ENCODE measurements at regions not wholly inside any gene's neighbourhood (a gene's known extent, or its start where the extent isn't known, plus 50 kb on each side); places are given as distances from the start of the nearest gene placed in this dataset.

DNA sequence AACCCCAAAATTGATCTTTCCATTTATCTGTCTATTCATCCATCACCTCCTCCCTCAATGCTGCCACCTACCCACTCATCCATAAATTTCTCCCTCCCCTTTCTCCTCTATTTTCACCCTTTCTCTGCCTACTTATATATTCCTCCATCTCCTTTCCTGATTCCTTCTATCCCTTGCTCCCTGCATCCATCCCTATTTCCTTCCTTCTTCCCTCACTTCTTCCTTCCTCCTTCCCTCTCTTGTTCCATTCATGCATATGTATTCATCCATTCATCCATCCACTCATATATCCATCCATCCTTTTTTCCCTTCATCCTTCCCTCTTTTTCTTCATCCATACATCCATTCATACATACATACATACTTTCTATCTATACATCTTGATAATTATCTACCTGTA lies 76.3 kb upstream of the GGTLC1 start:
- H3K27me3 ChIP-seq (ENCODE audit: insufficient read depth, low read depth): no peaks in the 10 kb centered on the region
- H3K27ac ChIP-seq: no peak overlapping the region
- POLR2A ChIA-PET (ENCODE audit: unreplicated experiment): no interaction called here
- H3K36me3 ChIP-seq (ENCODE audit: low read depth): no peaks in the 10 kb centered on the region
- peaks cover 4% of the 10 kb centered on the region; the same call in 1 of the 2 replicates for H3K9me3 ChIP-seq (ENCODE audit: insufficient read depth, low read depth)
- no peaks in the 10 kb centered on the region for H3K4me1 ChIP-seq (replicated peaks; ENCODE audit: insufficient read depth)
- H3K4me2 ChIP-seq: no peak overlapping the region
- no peak overlapping the region for H3K4me3 ChIP-seq
- H4K20me1 ChIP-seq (ENCODE audit: insufficient read depth): no peaks in the 10 kb centered on the region
- CTCF ChIA-PET: no interaction called here
- no TSS peak for BruUV-seq (replicated peaks)
- TF ChIP-seq, protein P1, sequence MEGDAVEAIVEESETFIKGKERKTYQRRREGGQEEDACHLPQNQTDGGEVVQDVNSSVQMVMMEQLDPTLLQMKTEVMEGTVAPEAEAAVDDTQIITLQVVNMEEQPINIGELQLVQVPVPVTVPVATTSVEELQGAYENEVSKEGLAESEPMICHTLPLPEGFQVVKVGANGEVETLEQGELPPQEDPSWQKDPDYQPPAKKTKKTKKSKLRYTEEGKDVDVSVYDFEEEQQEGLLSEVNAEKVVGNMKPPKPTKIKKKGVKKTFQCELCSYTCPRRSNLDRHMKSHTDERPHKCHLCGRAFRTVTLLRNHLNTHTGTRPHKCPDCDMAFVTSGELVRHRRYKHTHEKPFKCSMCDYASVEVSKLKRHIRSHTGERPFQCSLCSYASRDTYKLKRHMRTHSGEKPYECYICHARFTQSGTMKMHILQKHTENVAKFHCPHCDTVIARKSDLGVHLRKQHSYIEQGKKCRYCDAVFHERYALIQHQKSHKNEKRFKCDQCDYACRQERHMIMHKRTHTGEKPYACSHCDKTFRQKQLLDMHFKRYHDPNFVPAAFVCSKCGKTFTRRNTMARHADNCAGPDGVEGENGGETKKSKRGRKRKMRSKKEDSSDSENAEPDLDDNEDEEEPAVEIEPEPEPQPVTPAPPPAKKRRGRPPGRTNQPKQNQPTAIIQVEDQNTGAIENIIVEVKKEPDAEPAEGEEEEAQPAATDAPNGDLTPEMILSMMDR (conservative IDR thresholded peaks at IDR 0.05): no peak
- no peak for TF ChIP-seq EZH2 (IDR thresholded peaks at IDR 0.05; ENCODE audit: low read depth)
- no peaks in the 10 kb centered on the region for H3F3A ChIP-seq (ENCODE audit: insufficient read depth, low read depth)
- intact Hi-C loops (cut with micrococcal nuclease; ENCODE audit: unreplicated experiment): no loop called here
- DNase-seq: no peak
- H3K79me2 ChIP-seq (ENCODE audit: low read depth): no peaks in the 10 kb centered on the region
- no peak overlapping the region for H2AFZ ChIP-seq
- no peaks in the 10 kb centered on the region for H3K9me2 ChIP-seq (ENCODE audit: insufficient read depth)

DNA sequence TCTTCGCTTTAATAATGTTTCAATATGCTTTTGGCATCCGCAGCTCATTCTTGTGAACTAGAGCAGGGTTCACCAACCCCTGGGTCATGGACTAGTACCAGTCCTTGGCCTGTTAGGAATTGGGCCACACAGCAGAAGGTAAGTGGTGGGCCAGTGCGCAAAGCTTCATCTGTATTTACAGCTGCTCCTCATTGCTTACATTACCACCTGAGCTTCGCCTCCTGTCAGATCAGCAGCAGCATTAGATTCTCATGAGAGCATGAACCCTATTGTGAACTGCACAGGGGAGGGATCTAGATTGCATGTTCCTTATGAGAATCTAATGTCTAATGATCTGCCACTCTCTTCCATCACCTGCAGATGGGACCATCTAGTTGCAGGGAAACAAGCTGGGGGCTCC lies 75.5 kb upstream of the GGTLC1 start:
- no peak overlapping the region for H3K4me2 ChIP-seq
- no peaks in the 10 kb centered on the region for H3K9me3 ChIP-seq (ENCODE audit: insufficient read depth, low read depth)
- H3K27me3 ChIP-seq (ENCODE audit: insufficient read depth, low read depth): no peaks in the 10 kb centered on the region
- H3F3A ChIP-seq (ENCODE audit: insufficient read depth, low read depth): no peaks in the 10 kb centered on the region
- no peaks in the 10 kb centered on the region for H3K9me2 ChIP-seq (ENCODE audit: insufficient read depth)
- H3K4me1 ChIP-seq (replicated peaks; ENCODE audit: insufficient read depth): no peaks in the 10 kb centered on the region
- intact Hi-C loops (cut with micrococcal nuclease; ENCODE audit: unreplicated experiment): no loop called here
- H4K20me1 ChIP-seq (ENCODE audit: insufficient read depth): no peaks in the 10 kb centered on the region
- H3K27ac ChIP-seq: no peak overlapping the region
- ChIA-PET CTCF (interaction anchor here (0.6 kb wide), 1 partner anchor 1338 kb away, joined by 6 read pairs; no protein-coding TSS in a partner anchor), POLR2A (ENCODE audit: unreplicated experiment) (interaction anchor here (0.7 kb wide), 1 partner anchor 559 kb away, joined by 5 read pairs; no protein-coding TSS in a partner anchor)
- no peaks in the 10 kb centered on the region for H3K36me3 ChIP-seq (ENCODE audit: low read depth)
- BruUV-seq (replicated peaks): no TSS peak
- H3K79me2 ChIP-seq (ENCODE audit: low read depth): no peaks in the 10 kb centered on the region
- no peak for DNase-seq
- H3K4me3 ChIP-seq: no peak overlapping the region
- H2AFZ ChIP-seq: no peak overlapping the region; the same call in 1 of the 2 replicates
- TF ChIP-seq, protein P1 (conservative IDR thresholded peaks at IDR 0.05): no peak
- no peak for TF ChIP-seq EZH2 (IDR thresholded peaks at IDR 0.05; ENCODE audit: low read depth)

DNA sequence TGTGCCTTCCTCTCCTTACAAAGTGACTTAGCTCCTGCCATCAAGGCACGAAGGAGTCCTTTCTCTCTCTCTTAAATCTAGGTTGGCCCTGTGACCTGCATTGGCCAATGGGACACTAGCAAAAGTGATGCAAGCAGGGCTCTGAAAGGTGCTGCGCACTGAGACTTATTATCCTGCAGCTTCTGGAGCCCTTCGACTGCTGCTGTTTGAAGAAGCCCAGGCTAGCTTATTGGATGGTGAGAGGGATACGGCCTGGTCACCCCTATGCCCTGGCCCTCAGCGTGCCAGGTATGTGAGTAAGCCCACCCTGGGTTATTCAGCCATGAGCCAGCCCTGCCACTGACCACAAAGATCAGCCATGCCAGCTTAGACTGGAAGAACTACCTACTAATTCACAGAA lies 74.5 kb upstream of the GGTLC1 start:
- CTCF ChIA-PET: no interaction called here
- BruUV-seq (replicated peaks): no TSS peak
- H2AFZ ChIP-seq: no peak overlapping the region
- no peak overlapping the region for H3K4me3 ChIP-seq
- no peak for TF ChIP-seq EZH2 (IDR thresholded peaks at IDR 0.05; ENCODE audit: low read depth)
- TF ChIP-seq, protein P1 (conservative IDR thresholded peaks at IDR 0.05): no peak
- H3K27ac ChIP-seq: no peak overlapping the region
- intact Hi-C loops (cut with micrococcal nuclease; ENCODE audit: unreplicated experiment): no loop called here
- H3K36me3 ChIP-seq (ENCODE audit: low read depth): no peaks in the 10 kb centered on the region
- H3K9me3 ChIP-seq (ENCODE audit: insufficient read depth, low read depth): no peaks in the 10 kb centered on the region
- H3K27me3 ChIP-seq (ENCODE audit: insufficient read depth, low read depth): no peaks in the 10 kb centered on the region
- POLR2A ChIA-PET (ENCODE audit: unreplicated experiment): interaction anchor here (0.6 kb wide), 2 partner anchors 25 to 56 kb away, joined by 3 to 4 read pairs; no protein-coding TSS in a partner anchor
- no peaks in the 10 kb centered on the region for H3F3A ChIP-seq (ENCODE audit: insufficient read depth, low read depth)
- DNase-seq: no peak
- H3K9me2 ChIP-seq (ENCODE audit: insufficient read depth): no peaks in the 10 kb centered on the region
- H4K20me1 ChIP-seq (ENCODE audit: insufficient read depth): no peaks in the 10 kb centered on the region
- no peaks in the 10 kb centered on the region for H3K4me1 ChIP-seq (replicated peaks; ENCODE audit: insufficient read depth)
- no peaks in the 10 kb centered on the region for H3K79me2 ChIP-seq (ENCODE audit: low read depth)
- H3K4me2 ChIP-seq: no peak overlapping the region
